CD14-positive monocyte (primary cell): ENCODE measurements at regions not wholly inside any gene's neighbourhood (a gene's known extent, or its start where the extent isn't known, plus 50 kb on each side); places are given as distances from the start of the nearest gene placed in this dataset.

ENCODE experiments used
- DNase-seq, 3 donors: peaks; one replicate each; pipeline ENCODE4 v3.0.0-alpha.2; 2011 to 2022
- H2AFZ ChIP-seq: 2 replicates; pipeline ENCODE4 v1.6.0; 2012; ENCODE audit warnings: mild to moderate bottlenecking, low read depth, low read length, inconsistent platforms; ENCODE audit not compliant: insufficient read depth, poor library complexity, severe bottlenecking
- H3K27ac ChIP-seq, 2 donors: 1 replicate in 1 of 2; 2 replicates in 1 of 2; pipeline ENCODE4 v1.5.1; 2012 to 2013; ENCODE audit warnings: low read length in 2 of 2, control low read depth in 1 of 2, inconsistent platforms in 1 of 2, low read depth in 1 of 2, mild to moderate bottlenecking in 1 of 2
- H3K27me3 ChIP-seq, 2 donors: one replicate each; pipeline versions ENCODE4 v1.6.0 to v1.6.1; 2011 to 2013; ENCODE audit warnings: low read length in 2 of 2; ENCODE audit not compliant: control insufficient read depth in 2 of 2, insufficient read depth in 2 of 2
- H3K36me3 ChIP-seq, 2 donors: replicated peaks in 1 of 2; 1 replicate in 1 of 2; 2 replicates in 1 of 2; pipeline versions ENCODE4 v1.5.1 to v1.6.1; 2012 to 2013; ENCODE audit warnings: low read length in 2 of 2, control low read depth in 1 of 2, inconsistent platforms in 1 of 2, mild to moderate bottlenecking in 1 of 2; ENCODE audit not compliant: insufficient read depth in 2 of 2, control insufficient read depth in 1 of 2
- H3K4me1 ChIP-seq, 2 donors: 1 replicate in 1 of 2; 2 replicates in 1 of 2; pipeline versions ENCODE4 v1.5.1 to v1.6.1; 2012 to 2013; ENCODE audit warnings: low read length in 2 of 2, control low read depth in 1 of 2, inconsistent platforms in 1 of 2, mild to moderate bottlenecking in 1 of 2, moderate library complexity in 1 of 2; ENCODE audit not compliant: insufficient read depth in 2 of 2, control insufficient read depth in 1 of 2
- H3K4me2 ChIP-seq: replicated peaks from 2 replicates; pipeline ENCODE3; 2012; ENCODE audit warnings: low read length, moderate library complexity, mild to moderate bottlenecking; ENCODE audit not compliant: poor library complexity, severe bottlenecking; ENCODE audit errors: extremely low read depth
- H3K4me3 ChIP-seq, 3 experiments: fragments of 200-600 bp in 1 of 3; sonication (generic) in 1 of 3; replicated peaks in 1 of 3; 1 replicate in 2 of 3; 2 replicates in 1 of 3; pipeline ENCODE4 v1.5.1; 2011 to 2013; ENCODE audit warnings: low read length in 3 of 3, mild to moderate bottlenecking in 3 of 3, control low read depth in 2 of 3, low read depth in 2 of 3, inconsistent platforms in 1 of 3, moderate library complexity in 1 of 3
- H3K79me2 ChIP-seq: 2 replicates; pipeline ENCODE4 v1.6.0; 2012; ENCODE audit warnings: mild to moderate bottlenecking, control low read depth, inconsistent platforms, low read length, moderate library complexity; ENCODE audit not compliant: insufficient read depth
- H3K9ac ChIP-seq: 2 replicates; pipeline ENCODE4 v1.6.0; 2017; ENCODE audit warnings: low read length, mild to moderate bottlenecking; ENCODE audit not compliant: insufficient read depth, poor library complexity, severe bottlenecking
- H3K9me3 ChIP-seq, 2 donors: replicated peaks in 1 of 2; 1 replicate in 1 of 2; 2 replicates in 1 of 2; pipeline versions ENCODE4 v1.5.1 to v1.6.1; 2012 to 2013; ENCODE audit warnings: low read length in 2 of 2, control low read depth in 1 of 2; ENCODE audit not compliant: control insufficient read depth in 1 of 2, insufficient read depth in 1 of 2
- H4K20me1 ChIP-seq: 2 replicates; pipeline ENCODE4 v1.6.0; 2012; ENCODE audit warnings: mild to moderate bottlenecking, low read length, control low read depth, moderate library complexity; ENCODE audit not compliant: insufficient read depth
- H3K27ac Mint-ChIP-seq, 7 donors: one replicate each; pipeline ENCODE4 v1.8.0; 2020; ENCODE audit warnings: mild to moderate bottlenecking in 7 of 7, mixed read lengths in 7 of 7, moderate library complexity in 6 of 7, inconsistent platforms in 2 of 7
- H3K27me3 Mint-ChIP-seq, 3 donors: one replicate each; pipeline ENCODE4 v1.8.0; 2021 to 2022; ENCODE audit warnings: low read depth in 3 of 3, mild to moderate bottlenecking in 3 of 3, mixed read lengths in 3 of 3, moderate library complexity in 3 of 3, inconsistent platforms in 1 of 3
- H3K36me3 Mint-ChIP-seq, 2 donors: one replicate each; pipeline ENCODE4 v1.8.0; 2020; ENCODE audit warnings: mixed read lengths in 2 of 2, inconsistent platforms in 1 of 2, mild to moderate bottlenecking in 1 of 2
- H3K4me1 Mint-ChIP-seq: one replicate; pipeline ENCODE4 v1.8.0; 2020; ENCODE audit warnings: mild to moderate bottlenecking, mixed read lengths
- H3K4me3 Mint-ChIP-seq, 2 donors: one replicate each; pipeline ENCODE4 v1.8.0; 2020; ENCODE audit warnings: mild to moderate bottlenecking in 2 of 2, mixed read lengths in 2 of 2, moderate library complexity in 1 of 2
- H3K9me3 Mint-ChIP-seq, 7 donors: one replicate each; pipeline ENCODE4 v1.8.0; 2020 to 2022; ENCODE audit warnings: mixed read lengths in 7 of 7, mild to moderate bottlenecking in 6 of 7, moderate library complexity in 6 of 7, inconsistent platforms in 2 of 7
- WGBS: methylation state at CpG from one replicate; pipeline ENCODE4 v1.1.5; 2013; ENCODE audit warnings: missing lambda C conversion rate; ENCODE audit not compliant: insufficient coverage; 5-methylcytosine and 5-hydroxymethylcytosine counted together
- intact Hi-C, 2 donors: fragments of 100-400 bp; cut with micrococcal nuclease; formaldehyde crosslinking; loops; one replicate each; pipeline versions ENCODE4 v1.15.0 to v1.15.1; 2023
- TF ChIP-seq, protein P1 (sequence below): fragments of 200-600 bp; IDR thresholded peaks from one replicate; pipeline ENCODE4 v1.8.0; 2022; ENCODE audit warnings: antibody characterized with exemption, mild to moderate bottlenecking

DNA sequence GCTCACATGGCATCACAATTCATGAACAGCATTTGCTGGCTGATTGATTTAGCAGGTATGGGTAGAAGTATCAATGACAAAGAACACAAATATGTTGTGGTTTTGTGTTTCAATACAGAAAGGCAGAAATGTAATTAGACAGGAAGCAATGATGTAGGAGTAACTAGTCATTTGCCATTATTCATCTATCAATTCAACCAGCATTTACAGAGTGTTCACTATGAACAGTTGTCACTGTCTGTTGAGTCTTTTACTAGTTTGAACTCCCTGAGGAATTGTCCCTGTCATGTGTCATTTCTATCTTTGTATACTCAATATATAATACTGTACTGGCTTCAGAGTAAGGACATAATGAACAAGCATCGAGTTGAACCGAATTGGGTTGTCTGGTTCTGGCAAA lies 51.5 kb upstream of the ARHGAP24 start:
- Histone ChIP-seq H3K27me3 (no peaks in the 10 kb centered on the region), H3K36me3 (no peaks in the 10 kb centered on the region), H3K27ac (no peak overlapping the region), H3K9me3 (no peaks in the 10 kb centered on the region), H3K4me2 (no peak overlapping the region), H4K20me1 (no peaks in the 10 kb centered on the region), H2AFZ (no peak overlapping the region), H3K79me2 (no peaks in the 10 kb centered on the region), H3K4me3 (no peak overlapping the region), H3K9ac (no peak overlapping the region), H3K4me1 (no peaks in the 10 kb centered on the region)
- Mint-ChIP-seq H3K27me3 (peaks cover 1 to 6% (median 5%) of the 10 kb centered on the region in 3 donors), H3K9me3 (no peaks in the 10 kb centered on the region), H3K36me3 (no peaks in the 10 kb centered on the region), H3K4me1 (no peaks in the 10 kb centered on the region), H3K27ac (no peak overlapping the region), H3K4me3 (no peak overlapping the region)
- intact Hi-C loops, result loop anchor here in 1 of 2 donors (10.0 kb wide), 1 partner anchor 321 kb away; no protein-coding TSS in a partner anchor
- WGBS, result no CpG with 5 or more reads among the region's 2 CpGs
- TF ChIP-seq, protein P1, sequence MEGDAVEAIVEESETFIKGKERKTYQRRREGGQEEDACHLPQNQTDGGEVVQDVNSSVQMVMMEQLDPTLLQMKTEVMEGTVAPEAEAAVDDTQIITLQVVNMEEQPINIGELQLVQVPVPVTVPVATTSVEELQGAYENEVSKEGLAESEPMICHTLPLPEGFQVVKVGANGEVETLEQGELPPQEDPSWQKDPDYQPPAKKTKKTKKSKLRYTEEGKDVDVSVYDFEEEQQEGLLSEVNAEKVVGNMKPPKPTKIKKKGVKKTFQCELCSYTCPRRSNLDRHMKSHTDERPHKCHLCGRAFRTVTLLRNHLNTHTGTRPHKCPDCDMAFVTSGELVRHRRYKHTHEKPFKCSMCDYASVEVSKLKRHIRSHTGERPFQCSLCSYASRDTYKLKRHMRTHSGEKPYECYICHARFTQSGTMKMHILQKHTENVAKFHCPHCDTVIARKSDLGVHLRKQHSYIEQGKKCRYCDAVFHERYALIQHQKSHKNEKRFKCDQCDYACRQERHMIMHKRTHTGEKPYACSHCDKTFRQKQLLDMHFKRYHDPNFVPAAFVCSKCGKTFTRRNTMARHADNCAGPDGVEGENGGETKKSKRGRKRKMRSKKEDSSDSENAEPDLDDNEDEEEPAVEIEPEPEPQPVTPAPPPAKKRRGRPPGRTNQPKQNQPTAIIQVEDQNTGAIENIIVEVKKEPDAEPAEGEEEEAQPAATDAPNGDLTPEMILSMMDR, result no peak
- no peak for DNase-seq
